ENCODE measurements at regions not wholly inside any gene's neighbourhood (a gene's known extent, or its start where the extent isn't known, plus 50 kb on each side); places are given as distances from the start of the nearest gene placed in this dataset.

DNA sequence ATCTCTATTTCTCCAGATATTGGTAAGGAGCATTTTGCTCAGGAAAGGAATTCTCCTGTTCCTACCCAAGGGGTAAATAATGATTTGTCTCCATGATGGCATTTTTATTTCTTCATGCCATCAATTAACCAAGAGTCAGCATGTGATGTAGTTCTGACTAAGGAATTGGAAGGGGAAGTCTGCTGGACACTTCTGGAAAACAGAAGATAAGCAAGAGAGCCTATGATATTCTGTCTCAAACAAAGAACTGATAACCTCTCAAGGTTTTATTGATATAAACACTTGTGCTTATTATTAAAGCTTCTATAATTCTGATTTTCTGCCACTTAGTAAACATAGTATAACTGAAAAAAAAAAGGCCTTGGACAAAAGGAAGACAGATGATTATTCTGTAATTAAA lies 673.0 kb upstream of the CHORDC1 start:
- H3K9me3 ChIP-seq = no peaks in the 10 kb centered on the region
- intact Hi-C loops (cut with DNase I) = no loop called here
- H3K27me3 ChIP-seq = no peaks in the 10 kb centered on the region
- no peaks in the 10 kb centered on the region for H3K4me1 ChIP-seq
- no peak for DNase-seq
- no peak overlapping the region for H3K27ac ChIP-seq
- ATAC-seq = peak in 3 of 4 donors; percentile 40 to 63 (median 55)
- no peak for TF ChIP-seq POLR2A (IDR thresholded peaks at IDR 0.05)
- TF ChIP-seq, protein P1, sequence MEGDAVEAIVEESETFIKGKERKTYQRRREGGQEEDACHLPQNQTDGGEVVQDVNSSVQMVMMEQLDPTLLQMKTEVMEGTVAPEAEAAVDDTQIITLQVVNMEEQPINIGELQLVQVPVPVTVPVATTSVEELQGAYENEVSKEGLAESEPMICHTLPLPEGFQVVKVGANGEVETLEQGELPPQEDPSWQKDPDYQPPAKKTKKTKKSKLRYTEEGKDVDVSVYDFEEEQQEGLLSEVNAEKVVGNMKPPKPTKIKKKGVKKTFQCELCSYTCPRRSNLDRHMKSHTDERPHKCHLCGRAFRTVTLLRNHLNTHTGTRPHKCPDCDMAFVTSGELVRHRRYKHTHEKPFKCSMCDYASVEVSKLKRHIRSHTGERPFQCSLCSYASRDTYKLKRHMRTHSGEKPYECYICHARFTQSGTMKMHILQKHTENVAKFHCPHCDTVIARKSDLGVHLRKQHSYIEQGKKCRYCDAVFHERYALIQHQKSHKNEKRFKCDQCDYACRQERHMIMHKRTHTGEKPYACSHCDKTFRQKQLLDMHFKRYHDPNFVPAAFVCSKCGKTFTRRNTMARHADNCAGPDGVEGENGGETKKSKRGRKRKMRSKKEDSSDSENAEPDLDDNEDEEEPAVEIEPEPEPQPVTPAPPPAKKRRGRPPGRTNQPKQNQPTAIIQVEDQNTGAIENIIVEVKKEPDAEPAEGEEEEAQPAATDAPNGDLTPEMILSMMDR (IDR thresholded peaks at IDR 0.05) = no peak
- H3K4me3 ChIP-seq = no peak overlapping the region
- no peaks in the 10 kb centered on the region for H3K36me3 ChIP-seq

DNA sequence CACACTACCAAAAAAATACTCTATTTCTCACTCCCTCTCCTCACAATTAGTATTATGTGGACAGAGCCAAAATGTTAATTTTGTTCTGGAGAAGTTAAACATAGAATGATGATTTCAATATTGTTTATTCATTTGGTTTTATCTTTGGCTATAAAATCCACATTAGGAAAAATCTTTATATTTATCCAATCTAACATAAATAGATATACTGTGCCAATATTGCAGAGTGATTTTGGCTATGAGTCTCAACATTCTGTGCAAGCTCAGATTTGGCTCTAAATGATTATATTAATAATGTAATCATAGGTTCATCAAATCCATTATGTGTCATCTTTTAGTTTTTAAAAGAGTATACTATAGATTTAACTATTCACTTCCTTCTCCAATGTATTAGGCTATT lies 667.5 kb upstream of the CHORDC1 start:
- no peak overlapping the region for H3K27ac ChIP-seq
- H3K4me1 ChIP-seq = no peaks in the 10 kb centered on the region
- intact Hi-C loops (cut with DNase I) = no loop called here
- no peak overlapping the region for H3K4me3 ChIP-seq
- ATAC-seq (no peak), DNase-seq (no peak)
- TF ChIP-seq, protein P1 (IDR thresholded peaks at IDR 0.05) = no peak
- no peak for TF ChIP-seq POLR2A (IDR thresholded peaks at IDR 0.05)
- H3K9me3 ChIP-seq = no peaks in the 10 kb centered on the region
- H3K27me3 ChIP-seq = no peaks in the 10 kb centered on the region
- H3K36me3 ChIP-seq = no peaks in the 10 kb centered on the region

DNA sequence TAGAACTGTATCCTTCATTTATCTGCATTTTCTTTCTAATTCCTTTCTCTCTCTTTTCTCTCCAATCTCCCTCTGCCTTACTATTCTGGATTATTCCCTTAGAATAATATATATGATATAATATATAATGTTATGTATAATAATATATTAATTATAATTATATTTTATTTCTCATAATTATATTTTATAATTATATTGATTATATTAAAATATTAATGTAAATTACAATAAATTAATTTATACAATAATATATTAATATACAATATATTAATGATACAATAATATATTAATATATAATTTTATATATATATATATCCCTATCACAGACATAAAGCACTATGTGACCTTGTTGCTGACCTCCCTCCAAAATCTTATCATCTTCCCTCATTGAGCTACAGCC lies 661.3 kb upstream of the CHORDC1 start:
- H3K27ac ChIP-seq = no peak overlapping the region
- no peak overlapping the region for H3K4me3 ChIP-seq
- intact Hi-C loops (cut with DNase I) = no loop called here
- no peaks in the 10 kb centered on the region for H3K4me1 ChIP-seq
- no peaks in the 10 kb centered on the region for H3K27me3 ChIP-seq
- DNase-seq = no peak
- H3K9me3 ChIP-seq = no peaks in the 10 kb centered on the region
- no peaks in the 10 kb centered on the region for H3K36me3 ChIP-seq
- TF ChIP-seq, protein P1 (IDR thresholded peaks at IDR 0.05) = no peak
- no peak for TF ChIP-seq POLR2A (IDR thresholded peaks at IDR 0.05)
- ATAC-seq = no peak

DNA sequence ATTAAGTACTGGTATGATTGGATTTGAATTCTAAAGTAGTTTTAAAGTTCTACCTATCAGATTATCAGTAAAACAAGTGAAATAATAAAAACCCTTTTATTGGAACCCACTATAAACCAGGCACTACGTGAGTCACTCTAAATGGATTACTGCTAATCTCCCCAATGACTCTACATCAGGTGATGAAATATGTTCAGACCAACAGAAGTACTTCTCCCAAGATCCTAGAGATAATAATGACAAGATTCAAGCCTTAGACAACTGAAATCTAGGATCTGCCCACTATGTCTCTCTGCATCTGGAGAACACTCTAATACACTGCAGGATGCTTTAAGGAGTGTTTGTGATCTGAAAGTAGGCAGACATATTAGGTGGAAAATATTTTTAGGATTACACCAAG lies 652.1 kb upstream of the CHORDC1 start:
- TF ChIP-seq, protein P1 (IDR thresholded peaks at IDR 0.05) = no peak
- TF ChIP-seq POLR2A (IDR thresholded peaks at IDR 0.05) = no peak
- Histone ChIP-seq H3K36me3 (no peaks in the 10 kb centered on the region), H3K27me3 (no peaks in the 10 kb centered on the region), H3K9me3 (no peaks in the 10 kb centered on the region), H3K27ac (no peak overlapping the region), H3K4me3 (no peak overlapping the region), H3K4me1 (no peaks in the 10 kb centered on the region)
- no peak for DNase-seq
- 47% methylated on average over 1 of the region's 1 CpG for WGBS (ENCODE audit: insufficient coverage, low coverage, low lambda C conversion rate, missing lambda C conversion rate)
- no peak for ATAC-seq
- intact Hi-C loops (cut with DNase I) = no loop called here

DNA sequence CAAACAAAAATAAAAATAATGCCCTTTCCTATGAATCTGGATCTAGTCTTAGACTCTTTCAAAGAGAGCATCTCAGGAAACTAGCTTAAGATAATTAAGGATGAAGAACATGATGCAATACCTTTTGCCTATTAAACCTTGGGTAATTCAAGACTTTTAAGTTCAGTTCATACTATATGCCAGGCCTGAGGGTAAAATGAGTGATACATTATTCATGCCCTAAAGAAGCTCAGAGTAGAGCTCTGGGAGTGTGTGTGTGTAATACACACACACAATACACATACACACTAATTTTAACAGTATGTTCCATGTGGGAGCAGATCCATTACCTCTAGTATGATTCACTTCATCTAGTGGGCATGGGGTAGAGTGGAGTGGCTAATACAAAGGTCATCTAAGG lies 651.4 kb upstream of the CHORDC1 start:
- H3K27me3 ChIP-seq = no peaks in the 10 kb centered on the region
- H3K36me3 ChIP-seq = no peaks in the 10 kb centered on the region
- H3K4me1 ChIP-seq = no peaks in the 10 kb centered on the region
- no peak overlapping the region for H3K27ac ChIP-seq
- intact Hi-C loops (cut with DNase I) = no loop called here
- H3K4me3 ChIP-seq = no peak overlapping the region
- H3K9me3 ChIP-seq = no peaks in the 10 kb centered on the region
- DNase-seq (no peak), ATAC-seq (no peak)
- TF ChIP-seq, protein P1 (IDR thresholded peaks at IDR 0.05) = no peak
- TF ChIP-seq POLR2A (IDR thresholded peaks at IDR 0.05) = no peak
